ENCODE measurements at regions not wholly inside any gene's neighbourhood (a gene's known extent, or its start where the extent isn't known, plus 50 kb on each side); places are given as distances from the start of the nearest gene placed in this dataset.
A peak's percentile ranks its signal among the peaks of the same experiment; 100 is the strongest.
"Not testable (repeated sequence)": the region's sequence is repeated elsewhere in the genome, so short reads cannot be mapped to it uniquely, and the experiment has no call there.

DNA sequence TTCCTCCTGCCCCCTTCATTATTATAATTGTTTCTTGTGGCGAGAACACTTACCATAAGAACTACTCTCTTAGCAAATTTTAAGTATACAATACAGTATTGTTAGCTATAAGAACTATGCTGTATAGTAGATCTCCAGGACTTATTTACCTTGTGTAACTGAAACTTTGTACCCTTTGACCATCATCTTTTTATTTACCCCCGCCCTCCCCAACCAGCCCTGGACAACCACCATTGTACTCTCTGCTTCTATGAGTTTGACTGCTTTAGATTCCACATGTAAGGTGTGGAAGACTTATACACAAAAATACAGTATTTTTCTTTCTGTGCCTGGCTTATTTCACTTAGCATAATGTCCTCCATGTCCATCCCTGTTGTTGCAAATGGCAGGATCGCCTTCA is 161.1 kb downstream of the PHF8 start:
- no peak for DNase-seq

DNA sequence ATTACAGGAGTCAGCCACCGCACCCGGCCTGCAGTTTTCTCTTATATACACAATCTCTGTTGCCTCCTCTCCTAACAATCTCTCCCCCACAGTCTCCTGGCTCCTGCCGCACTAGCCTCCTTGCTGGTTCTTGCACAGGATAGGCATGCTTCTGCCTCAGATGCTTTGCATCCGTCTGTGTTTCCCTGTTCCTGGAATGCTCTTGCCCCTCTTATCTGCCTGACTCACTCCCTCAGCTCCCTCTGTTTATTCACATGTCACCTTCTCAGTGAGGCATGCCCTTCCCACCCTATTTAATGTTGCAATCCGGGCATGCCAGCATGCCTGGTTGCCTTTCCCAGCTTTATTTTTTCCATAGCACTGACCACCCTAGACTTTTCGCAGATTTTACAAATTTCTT is 161.9 kb downstream of the PHF8 start:
- DNase-seq = no peak

DNA sequence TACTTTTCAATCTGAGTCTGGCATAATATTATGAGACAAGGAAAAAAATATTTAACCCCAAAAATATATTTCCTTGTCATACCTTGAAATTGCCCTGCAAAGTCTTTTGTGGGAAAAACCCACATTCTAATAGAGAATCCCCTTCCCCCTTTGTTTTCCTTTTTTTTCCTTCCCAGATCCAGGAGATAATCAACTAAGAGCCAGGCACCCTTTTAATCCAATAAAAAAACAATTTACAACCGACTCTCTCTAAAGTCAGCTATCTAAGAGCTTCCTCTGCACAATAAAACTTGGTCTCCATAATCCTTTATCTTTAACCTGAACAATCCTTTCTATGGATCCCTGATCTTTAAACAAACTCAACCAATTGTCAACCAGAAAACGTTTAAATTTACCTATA is 163.5 kb downstream of the PHF8 start:
- not testable (repeated sequence) for DNase-seq

DNA sequence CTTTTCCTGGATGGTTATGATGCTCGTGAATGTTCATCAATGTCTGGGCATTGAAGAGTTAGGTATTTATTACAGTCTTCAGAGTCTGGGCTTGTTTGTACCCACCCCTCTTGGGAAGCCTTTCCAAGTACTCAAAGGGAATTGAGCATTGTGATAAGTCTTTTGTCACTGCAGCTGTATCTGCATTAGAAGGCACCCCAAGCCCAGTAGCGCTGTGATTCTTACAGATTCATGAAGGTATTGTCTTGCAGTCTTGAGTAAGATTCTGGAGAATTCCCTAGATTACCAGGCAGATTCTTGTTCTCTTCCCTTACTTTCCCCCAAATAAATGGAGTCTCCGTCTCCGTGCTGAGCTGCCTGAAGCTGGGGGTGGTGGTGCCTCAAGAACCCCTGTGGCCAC is 173.4 kb upstream of the HUWE1 start:
- no peak for DNase-seq

DNA sequence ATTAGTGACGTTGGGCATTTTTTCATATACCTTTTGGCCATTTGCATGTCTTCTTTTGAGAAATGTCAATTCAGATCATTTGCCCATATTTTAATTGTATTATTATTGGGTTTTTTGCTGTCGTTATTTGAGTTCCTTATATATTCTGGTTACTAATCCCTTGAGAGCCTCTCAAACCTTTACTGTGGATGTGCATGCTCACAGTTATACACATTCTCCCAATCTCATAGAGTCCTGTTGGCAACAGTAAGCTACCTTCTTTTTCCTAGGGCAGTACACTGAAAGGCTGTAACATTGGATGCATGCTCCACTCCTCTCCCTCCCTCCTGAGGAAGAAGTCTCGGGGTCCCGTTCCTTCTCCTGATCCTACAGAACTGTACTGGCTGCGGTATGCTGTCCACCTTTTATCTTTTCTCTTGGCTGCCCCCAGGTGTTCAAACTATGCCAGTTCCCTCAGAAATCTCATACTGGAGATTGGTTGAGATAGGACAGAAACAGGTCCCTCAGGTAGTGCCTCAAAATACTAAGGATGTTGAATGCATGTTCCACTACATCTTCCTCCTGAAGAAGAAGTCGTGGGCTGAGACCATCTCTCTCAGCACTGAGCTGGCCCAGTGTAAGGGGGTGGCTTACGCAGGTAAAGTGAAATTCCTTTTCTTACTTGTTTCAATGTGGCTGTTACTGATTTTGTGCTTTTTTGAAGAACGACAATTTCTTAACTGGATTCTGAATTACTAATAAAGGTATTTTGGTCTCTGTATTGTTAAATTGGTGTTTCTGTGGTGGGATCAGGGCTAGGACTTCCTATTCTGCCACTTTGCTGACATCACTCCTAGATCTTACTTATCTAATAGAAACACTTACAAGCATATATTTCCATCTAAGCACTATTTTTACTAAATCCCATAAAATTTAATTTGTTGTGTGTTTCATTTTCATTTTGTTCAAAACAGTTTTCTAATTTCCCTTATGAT is 145.4 kb upstream of the HUWE1 start:
- peak; percentile 6 to 14 for DNase-seq

DNA sequence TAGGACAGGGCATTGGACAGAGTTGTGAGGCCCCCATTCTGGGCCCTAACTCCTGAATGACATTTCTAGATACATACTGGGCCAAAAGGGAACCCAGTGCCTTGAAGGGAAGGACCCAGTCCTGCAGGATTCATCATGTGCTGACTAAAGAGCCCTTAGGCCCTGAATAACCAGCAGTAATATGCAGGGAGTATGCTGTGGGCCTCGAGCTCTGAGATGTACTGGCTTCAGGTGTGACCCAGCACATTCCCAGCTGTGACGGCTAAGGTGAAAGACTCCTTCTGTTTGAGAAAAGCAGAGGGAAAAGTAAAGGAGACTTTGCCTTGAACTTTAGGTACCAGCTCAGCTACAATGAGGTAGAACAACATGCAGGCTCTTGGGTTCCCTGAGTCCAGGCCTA is 138.2 kb upstream of the HUWE1 start:
- no peak for DNase-seq

DNA sequence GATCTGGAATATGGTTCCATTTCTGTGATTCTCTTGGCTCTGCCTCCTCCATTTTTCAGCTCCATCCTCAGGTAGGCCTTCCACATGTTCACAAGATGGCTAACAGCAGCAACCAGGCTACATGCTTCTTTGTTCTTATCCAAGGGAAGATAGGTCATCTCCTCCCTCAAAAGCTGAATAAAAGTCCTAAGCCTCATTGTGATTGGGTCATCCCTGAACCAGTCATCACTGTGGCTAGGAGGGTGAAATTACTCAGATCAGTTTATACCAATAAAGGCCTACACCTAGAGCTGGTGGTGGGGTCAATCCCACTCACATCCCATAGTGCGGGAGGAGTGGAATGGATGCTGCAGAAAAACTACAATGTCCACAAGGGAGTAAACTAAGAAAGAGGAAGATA is 131.6 kb upstream of the HUWE1 start:
- not testable (repeated sequence) for DNase-seq

DNA sequence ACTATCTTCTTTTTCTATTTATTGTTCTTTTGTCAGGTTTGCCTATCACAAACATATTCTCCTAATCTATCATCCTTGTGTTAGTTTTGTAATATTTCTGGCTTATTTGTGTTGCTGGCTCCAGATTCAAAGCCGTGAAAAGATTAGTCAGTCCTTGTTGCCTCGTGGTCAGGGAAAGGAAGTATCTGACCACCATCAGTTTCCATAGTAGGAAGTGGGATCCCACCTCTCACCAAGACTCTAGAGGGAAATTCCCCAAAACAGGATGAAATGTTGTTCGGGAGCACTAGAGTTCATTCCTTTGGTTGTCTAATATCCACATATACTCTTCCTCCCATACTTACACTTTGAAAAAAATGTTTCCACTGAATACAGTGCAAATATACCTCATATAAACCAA is 131.0 kb upstream of the HUWE1 start:
- no peak for DNase-seq

DNA sequence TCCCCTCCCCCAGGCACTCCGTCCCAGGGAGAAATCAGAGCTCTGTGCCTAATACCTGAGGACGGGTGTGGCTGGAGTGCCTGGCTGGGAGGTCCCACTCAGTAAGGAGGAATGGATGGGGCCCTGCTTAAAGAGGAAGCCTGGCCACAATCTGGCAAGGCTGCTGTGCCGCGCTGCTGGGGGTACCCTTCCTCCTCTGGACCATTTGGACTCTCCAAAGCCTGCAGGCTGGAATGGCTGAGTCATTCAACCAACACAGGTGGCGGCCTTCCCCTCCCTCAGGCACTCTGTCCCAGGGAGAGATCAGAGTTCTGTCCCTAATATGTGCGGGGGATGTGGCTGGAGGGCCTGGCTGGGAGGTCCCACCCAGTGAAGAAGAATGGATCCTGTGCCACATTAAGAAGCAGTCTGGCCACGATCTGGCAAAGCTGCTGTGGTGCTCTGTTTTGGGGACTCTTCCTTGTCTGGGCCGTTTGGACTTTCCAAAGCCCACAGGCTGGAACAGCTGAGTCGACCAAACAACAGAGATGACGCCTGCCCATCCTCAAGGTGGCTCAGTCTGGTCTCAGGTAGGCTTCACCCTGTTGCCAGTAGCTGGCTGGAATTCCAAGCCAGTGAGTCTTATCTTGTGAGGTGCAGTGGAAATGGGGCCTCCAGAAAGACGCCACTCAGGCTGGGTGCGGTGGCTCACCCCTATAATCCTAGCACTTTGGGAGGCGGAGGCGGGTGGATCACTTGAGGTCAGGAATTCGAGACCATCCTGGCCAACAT is 127.3 kb upstream of the HUWE1 start:
- no peak for DNase-seq

DNA sequence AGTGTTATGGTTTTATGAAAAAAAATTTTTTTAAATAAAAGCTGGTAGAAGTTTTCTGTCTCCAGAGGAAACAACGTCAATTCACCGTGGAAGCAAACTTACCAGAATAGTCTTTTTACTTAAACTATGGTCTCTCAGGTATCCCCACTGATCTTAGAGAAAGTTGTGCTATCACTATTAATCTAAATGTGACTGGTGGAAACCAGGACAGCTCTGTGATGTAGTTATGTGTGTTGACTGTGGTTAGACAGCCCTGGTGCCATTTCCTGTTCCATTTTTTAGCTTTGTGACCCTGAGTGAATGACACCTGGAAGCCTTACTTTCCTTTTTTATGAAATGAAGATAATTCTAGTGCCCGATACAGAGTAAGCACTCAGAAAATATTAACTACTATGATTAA is 111.8 kb upstream of the HUWE1 start:
- DNase-seq = no peak

DNA sequence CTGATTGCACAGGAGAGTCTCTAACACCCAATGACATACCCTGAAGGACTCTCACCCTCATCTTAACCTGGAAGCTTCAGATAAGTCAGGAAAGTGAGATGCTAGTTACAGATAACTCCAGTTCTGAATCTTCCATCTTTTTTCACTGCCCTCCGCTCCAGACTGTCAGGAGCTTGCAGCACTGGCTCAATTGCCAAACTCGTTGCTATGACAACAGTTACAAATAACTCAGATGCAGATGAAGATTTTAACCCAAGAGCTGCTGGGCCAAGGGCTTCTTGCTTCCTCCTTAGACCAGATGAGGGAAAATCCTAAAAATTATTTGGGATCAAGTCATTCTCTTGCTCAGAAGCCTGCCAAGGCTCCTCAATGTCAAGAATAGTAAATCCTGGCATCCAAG is 109.1 kb upstream of the HUWE1 start:
- no peak for DNase-seq

DNA sequence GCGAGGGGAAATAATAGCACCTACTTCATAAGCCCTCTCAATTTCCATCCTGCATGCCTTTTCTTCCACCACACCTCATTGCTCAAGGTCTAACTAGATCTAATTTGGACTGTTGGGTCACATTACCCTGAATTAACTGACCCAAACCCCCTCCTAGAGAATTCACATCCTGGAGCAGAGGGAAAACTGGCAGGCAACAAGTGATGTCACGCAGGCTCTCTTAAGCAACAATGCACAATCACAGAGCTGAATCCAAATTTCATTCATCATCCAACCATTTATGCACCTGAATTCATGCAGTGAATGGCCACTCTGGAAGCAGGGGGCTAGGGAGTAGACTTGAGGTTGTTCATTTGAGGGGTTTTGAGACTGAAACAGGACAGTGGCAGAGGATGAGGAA is 107.7 kb upstream of the HUWE1 start:
- DNase-seq = no peak

DNA sequence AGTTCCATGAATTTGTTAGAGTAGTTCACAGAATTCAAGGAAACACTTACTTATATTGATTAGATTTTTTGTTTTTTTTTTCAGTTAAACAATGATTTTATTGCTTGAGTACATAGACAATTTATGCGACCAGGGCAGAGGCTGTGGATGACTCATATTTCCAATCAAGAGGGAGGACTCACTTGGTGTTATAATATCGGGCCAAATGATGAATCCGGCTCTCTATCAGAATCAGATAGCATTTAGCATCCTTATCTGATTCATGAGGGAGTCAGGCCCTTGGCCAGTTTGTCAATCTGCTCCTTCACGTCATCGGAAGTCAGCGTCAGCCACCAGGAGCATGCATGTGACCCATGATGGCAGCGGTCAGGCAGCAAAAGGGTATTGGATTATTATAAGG is 82.3 kb upstream of the HUWE1 start:
- DNase-seq = no peak

DNA sequence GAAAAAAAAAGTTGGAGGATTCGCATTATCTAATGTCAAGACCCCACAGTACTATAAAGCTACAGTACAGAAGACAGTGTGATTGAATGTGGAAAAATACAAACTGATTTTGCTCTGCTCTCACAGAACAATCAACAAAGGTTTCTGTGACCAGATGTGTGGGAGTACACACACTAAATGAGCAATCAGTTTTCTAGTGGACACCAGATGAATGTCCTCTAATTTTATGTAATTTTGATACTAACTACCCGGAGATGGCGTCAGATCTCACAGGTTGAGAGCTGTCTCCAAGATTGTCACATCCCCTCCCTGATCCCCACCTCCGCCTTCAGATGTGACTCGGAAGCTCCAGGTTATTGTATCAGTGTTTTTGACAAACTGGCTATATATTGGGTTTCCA is 81.9 kb upstream of the HUWE1 start:
- DNase-seq = no peak

DNA sequence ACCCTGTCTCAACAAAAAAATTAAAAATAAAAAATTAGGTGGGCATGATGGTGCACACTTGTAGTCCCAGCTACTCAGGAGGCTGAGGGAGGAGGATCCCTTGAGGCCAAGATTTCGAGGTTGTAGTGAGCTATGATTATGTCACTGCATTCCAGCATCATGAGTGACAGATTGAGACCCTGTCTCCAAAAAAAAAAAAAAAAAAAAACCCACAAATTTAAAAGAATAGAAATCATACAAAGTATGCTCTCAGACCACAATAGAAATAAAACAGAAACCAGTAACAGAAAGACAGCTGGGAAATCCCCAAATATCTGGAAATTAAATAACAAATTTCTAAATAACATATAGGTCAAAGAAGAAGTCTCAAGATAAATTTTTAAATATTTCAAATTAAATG is 81.0 kb upstream of the HUWE1 start:
- no peak for DNase-seq

DNA sequence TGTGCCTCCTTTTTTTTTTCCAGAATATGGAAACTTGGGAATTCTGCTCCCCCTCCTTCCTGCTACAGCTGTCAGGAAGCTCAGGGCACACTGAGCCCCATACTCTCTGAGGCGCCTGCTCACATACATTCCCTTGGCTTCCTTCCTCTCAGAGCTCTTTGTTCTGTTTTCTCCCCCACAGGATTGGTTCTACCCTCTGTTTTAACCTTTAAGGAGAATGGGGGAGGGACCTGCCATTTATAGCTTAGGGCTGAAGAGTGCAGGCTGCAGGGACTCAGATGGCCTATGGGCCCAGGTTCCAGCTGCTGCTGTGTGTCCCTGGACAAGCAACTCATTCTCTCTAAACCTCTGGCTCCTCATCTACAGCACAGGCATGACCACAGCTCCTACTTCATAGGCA is 70.7 kb upstream of the HUWE1 start:
- not testable (repeated sequence) for DNase-seq

DNA sequence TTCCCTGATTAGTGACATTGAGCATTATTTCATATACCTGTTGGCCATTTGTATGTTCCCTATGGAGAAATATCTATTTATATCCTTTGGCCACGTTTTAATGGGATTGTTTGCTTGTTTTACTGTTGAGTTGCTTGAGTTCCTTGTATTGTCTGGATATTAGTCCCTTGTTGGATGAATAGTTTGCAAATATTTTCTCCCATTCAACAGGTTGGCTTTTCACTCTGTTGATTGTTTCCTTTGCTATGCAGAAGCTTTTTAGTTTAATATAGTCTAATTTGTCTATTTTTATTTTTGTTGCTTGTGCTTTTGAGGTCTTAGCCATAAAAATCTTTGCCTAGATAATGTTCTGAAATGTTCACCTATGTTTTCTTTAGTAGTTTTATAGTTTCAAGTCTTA is 60.2 kb upstream of the HUWE1 start:
- DNase-seq = no peak

DNA sequence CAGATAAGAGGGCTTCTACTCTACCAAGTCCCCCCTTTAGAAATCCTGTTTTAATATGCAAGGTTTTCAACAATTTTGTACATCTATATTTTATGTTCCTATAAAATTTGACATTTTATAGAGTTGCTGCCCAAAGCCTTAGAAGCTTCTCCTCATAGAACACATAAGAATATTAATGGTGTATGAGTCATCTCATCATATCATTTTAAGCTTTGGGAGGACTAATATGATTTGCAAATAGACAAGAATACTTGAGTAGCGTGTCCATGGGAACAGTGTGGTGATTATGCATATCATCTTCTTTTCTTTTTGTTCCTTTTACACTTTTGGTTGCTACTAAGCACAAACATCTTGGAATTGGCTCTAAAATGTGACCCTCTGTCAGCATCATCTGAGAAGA is 56.7 kb upstream of the HUWE1 start:
- no peak for DNase-seq

DNA sequence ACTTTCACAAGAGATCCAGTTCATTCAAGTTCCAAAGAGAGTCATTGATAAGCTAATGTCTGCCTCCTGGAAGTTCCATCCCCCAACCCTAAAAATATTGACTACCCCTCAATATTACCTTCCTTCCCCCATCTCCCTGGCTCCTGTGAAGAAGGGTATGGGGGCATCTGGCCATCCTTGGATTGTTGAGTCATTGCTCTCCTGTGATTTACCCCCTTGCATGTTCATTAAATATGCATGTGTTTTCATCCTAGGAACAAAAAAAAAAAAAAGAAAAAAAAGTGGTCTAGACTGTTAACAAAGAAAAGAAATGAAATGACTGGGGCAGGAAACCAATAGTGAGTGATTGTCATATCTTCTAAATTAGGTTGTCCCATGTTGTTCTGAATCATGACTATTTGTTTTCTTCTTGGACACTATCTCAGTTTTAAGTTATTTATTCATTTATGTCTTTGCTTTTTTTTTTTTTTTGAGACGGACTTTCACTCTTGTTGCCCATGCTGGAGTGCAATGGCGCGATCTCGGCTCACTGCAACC is 51.9 kb upstream of the HUWE1 start:
- DNase-seq = no peak
